ENCODE measurements at regions not wholly inside any gene's neighbourhood (a gene's known extent, or its start where the extent isn't known, plus 50 kb on each side); places are given as distances from the start of the nearest gene placed in this dataset.

DNA sequence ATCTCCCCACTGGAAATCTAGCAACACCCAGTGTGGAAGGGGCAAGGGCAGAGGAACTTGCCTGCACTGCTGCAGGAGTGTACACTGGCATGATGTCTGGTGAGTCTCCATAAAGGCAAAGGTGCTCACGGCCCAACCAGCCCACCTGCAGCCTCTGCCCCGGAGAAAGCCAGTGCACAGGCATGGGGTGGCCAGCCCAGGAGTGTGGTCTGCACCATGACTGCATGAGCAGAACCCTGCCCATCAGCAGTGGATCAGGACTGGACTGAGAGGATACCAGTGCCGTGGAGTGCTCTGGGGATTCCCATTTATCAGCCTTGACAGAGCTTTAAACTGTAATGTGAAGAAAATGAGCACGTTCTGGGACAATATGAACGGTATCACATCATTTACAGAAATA is 342.6 kb upstream of the HS6ST1 start:
- H3K27me3 ChIP-seq (ENCODE audit: insufficient read depth, low read length), result no peaks in the 10 kb centered on the region
- H3K9me3 ChIP-seq (ENCODE audit: low read depth, low read length), result no peaks in the 10 kb centered on the region
- H4K20me1 ChIP-seq (ENCODE audit: insufficient read depth, low read length), result no peaks in the 10 kb centered on the region
- no peak overlapping the region for H3K27ac ChIP-seq (ENCODE audit: low read depth, low read length)
- TF ChIP-seq, protein P1, sequence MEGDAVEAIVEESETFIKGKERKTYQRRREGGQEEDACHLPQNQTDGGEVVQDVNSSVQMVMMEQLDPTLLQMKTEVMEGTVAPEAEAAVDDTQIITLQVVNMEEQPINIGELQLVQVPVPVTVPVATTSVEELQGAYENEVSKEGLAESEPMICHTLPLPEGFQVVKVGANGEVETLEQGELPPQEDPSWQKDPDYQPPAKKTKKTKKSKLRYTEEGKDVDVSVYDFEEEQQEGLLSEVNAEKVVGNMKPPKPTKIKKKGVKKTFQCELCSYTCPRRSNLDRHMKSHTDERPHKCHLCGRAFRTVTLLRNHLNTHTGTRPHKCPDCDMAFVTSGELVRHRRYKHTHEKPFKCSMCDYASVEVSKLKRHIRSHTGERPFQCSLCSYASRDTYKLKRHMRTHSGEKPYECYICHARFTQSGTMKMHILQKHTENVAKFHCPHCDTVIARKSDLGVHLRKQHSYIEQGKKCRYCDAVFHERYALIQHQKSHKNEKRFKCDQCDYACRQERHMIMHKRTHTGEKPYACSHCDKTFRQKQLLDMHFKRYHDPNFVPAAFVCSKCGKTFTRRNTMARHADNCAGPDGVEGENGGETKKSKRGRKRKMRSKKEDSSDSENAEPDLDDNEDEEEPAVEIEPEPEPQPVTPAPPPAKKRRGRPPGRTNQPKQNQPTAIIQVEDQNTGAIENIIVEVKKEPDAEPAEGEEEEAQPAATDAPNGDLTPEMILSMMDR (IDR thresholded peaks at IDR 0.05; ENCODE audit: extremely low read depth, low read depth, low read length), result no peak
- no peaks in the 10 kb centered on the region for H3K79me2 ChIP-seq (ENCODE audit: insufficient read depth, low read length)
- H3K4me3 ChIP-seq (ENCODE audit: insufficient read depth, low read length), result no peak overlapping the region
- no peak overlapping the region for H3K4me2 ChIP-seq (ENCODE audit: insufficient read depth, low read length)
- H2AFZ ChIP-seq (ENCODE audit: low read length), result no peak overlapping the region
- DNase-seq (ENCODE audit: insufficient read length, low spot score, missing footprints), result peak; percentile 10
- no peaks in the 10 kb centered on the region for H3K36me3 ChIP-seq (ENCODE audit: insufficient read depth, low read length)
- no peaks in the 10 kb centered on the region for H3K4me1 ChIP-seq (ENCODE audit: insufficient read depth, low read length)

DNA sequence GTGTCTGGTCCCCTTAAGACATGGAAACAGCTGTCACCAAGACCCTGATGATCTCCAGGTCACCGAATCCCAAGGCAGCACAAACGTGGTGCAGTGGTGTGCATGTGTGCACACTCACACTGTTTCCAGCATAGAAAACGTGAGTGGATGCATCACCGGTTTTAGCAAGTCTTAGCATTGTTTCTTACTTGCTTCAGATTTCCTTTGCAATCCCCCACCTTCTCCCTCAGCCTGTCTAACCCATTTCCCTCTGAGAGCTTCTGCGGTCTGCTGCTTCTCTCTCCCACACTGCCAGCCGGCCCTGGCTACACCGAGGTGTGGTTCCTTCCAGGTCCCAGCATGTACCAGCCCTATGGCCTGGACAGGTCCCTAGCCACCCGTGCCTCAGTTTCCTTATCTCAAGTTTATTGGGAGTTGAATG is 343.4 kb upstream of the HS6ST1 start:
- Histone ChIP-seq H3K9me3 (ENCODE audit: low read depth, low read length) (no peaks in the 10 kb centered on the region), H2AFZ (ENCODE audit: low read length) (no peak overlapping the region), H3K4me3 (ENCODE audit: insufficient read depth, low read length) (no peak overlapping the region), H3K4me1 (ENCODE audit: insufficient read depth, low read length) (no peaks in the 10 kb centered on the region), H3K4me2 (ENCODE audit: insufficient read depth, low read length) (no peak overlapping the region), H4K20me1 (ENCODE audit: insufficient read depth, low read length) (no peaks in the 10 kb centered on the region), H3K79me2 (ENCODE audit: insufficient read depth, low read length) (no peaks in the 10 kb centered on the region), H3K36me3 (ENCODE audit: insufficient read depth, low read length) (no peaks in the 10 kb centered on the region), H3K27ac (ENCODE audit: low read depth, low read length) (no peak overlapping the region), H3K27me3 (ENCODE audit: insufficient read depth, low read length) (no peaks in the 10 kb centered on the region)
- DNase-seq (ENCODE audit: insufficient read length, low spot score, missing footprints), result no peak
- TF ChIP-seq, protein P1 (IDR thresholded peaks at IDR 0.05; ENCODE audit: extremely low read depth, low read depth, low read length), result no peak

DNA sequence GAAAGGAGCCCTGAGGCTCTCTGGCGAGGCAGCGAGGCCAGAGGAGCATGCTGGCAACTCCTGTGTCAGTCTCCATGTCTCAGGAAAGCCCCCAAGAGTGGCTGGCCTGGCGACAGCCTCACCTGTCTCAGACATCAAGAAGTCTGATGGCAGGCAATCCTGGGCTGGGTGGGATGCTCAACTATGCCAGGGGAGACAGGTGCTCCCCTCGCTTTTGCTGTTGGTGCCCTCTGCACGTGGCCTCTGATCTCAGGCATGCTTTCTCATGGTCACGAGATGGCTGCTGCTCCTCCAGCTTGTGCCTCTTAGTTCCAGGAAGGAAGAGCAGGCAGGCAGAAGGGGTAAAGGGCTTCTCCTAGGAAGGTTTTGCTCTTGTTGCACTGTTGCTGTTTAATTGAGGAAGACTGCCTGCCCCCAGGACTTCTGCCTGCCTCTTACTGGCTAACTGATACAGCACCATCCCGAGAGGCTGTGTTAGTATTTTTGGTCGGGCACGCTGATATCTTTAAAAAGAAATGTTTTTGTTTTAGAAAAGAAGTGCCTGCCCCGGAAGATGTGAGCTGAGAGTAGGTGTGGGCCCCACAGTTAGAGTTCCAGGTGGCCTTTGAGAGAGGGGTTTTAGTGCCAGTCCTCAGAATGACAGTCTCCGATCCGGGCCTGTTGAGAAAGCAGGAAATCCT is 344.8 kb upstream of the HS6ST1 start:
- Histone ChIP-seq H3K36me3 (ENCODE audit: insufficient read depth, low read length) (no peaks in the 10 kb centered on the region), H4K20me1 (ENCODE audit: insufficient read depth, low read length) (no peaks in the 10 kb centered on the region), H3K4me2 (ENCODE audit: insufficient read depth, low read length) (no peak overlapping the region), H3K4me3 (ENCODE audit: insufficient read depth, low read length) (no peak overlapping the region), H3K9me3 (ENCODE audit: low read depth, low read length) (no peaks in the 10 kb centered on the region), H3K27ac (ENCODE audit: low read depth, low read length) (no peak overlapping the region), H3K4me1 (ENCODE audit: insufficient read depth, low read length) (no peaks in the 10 kb centered on the region), H3K79me2 (ENCODE audit: insufficient read depth, low read length) (no peaks in the 10 kb centered on the region), H2AFZ (ENCODE audit: low read length) (no peak overlapping the region), H3K27me3 (ENCODE audit: insufficient read depth, low read length) (no peaks in the 10 kb centered on the region)
- TF ChIP-seq, protein P1 (IDR thresholded peaks at IDR 0.05; ENCODE audit: extremely low read depth, low read depth, low read length), result no peak
- DNase-seq (ENCODE audit: insufficient read length, low spot score, missing footprints), result no peak

DNA sequence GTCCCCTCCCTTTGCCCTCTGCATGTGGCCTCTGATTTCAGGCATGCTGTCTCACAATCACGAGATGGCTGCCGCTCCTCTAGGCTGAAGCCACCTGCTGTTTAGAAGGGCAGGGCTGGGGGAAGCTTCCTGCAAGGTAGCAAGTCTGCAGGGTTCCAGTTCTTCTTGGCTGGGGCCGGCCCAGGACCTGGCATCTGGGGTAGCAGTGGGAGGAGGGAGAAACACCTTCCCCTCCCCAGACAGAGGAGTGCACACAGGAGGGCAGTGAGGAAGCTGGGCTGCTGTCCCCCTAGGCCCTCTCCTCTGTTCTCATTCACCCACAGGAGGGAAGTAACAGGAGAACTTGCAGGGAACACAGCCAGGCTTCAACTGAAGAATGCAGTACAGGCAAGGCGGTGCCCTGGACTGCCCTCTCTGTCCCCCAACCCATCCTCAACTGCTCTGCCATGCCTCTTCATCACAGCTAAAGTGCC is 345.9 kb upstream of the HS6ST1 start:
- Histone ChIP-seq H3K4me3 (ENCODE audit: insufficient read depth, low read length) (no peak overlapping the region), H3K27me3 (ENCODE audit: insufficient read depth, low read length) (no peaks in the 10 kb centered on the region), H2AFZ (ENCODE audit: low read length) (no peak overlapping the region), H4K20me1 (ENCODE audit: insufficient read depth, low read length) (no peaks in the 10 kb centered on the region), H3K79me2 (ENCODE audit: insufficient read depth, low read length) (no peaks in the 10 kb centered on the region), H3K27ac (ENCODE audit: low read depth, low read length) (no peak overlapping the region), H3K4me2 (ENCODE audit: insufficient read depth, low read length) (no peak overlapping the region), H3K9me3 (ENCODE audit: low read depth, low read length) (no peaks in the 10 kb centered on the region), H3K36me3 (ENCODE audit: insufficient read depth, low read length) (no peaks in the 10 kb centered on the region), H3K4me1 (ENCODE audit: insufficient read depth, low read length) (no peaks in the 10 kb centered on the region)
- TF ChIP-seq, protein P1 (IDR thresholded peaks at IDR 0.05; ENCODE audit: extremely low read depth, low read depth, low read length), result no peak
- DNase-seq (ENCODE audit: insufficient read length, low spot score, missing footprints), result no peak
